Thyroid gland (tissue), 4 donors: ENCODE measurements at regions not wholly inside any gene's neighbourhood (a gene's known extent, or its start where the extent isn't known, plus 50 kb on each side); places are given as distances from the start of the nearest gene placed in this dataset.
A peak's percentile ranks its signal among the peaks of the same experiment; 100 is the strongest.

Experiments used
- DNase-seq, 2 donors: peaks; one replicate each; pipeline ENCODE4 v3.0.0-alpha.2; 2019
- H3K27ac ChIP-seq, 3 donors: fragments of 200-600 bp; sonication (generic); 1 replicate in 2 of 3; 2 replicates in 1 of 3; pipeline ENCODE4 v1.5.1; 2016 to 2019; ENCODE audit warnings: mild to moderate bottlenecking in 1 of 3, moderate library complexity in 1 of 3
- H3K27me3 ChIP-seq: fragments of 200-600 bp; sonication (generic); one replicate; pipeline ENCODE4 v1.5.1; 2019
- H3K36me3 ChIP-seq, 2 donors: fragments of 200-600 bp; sonication (generic); one replicate each; pipeline ENCODE4 v1.5.1; 2016 to 2019
- H3K4me1 ChIP-seq, 2 donors: fragments of 200-600 bp; sonication (generic); one replicate each; pipeline ENCODE4 v1.5.1; 2017 to 2019
- H3K4me3 ChIP-seq, 3 donors: fragments of 200-600 bp; sonication (generic); replicated peaks in 1 of 3; 1 replicate in 2 of 3; 2 replicates in 1 of 3; pipeline ENCODE4 v1.5.1; 2016; ENCODE audit warnings: mild to moderate bottlenecking in 1 of 3
- H3K9me3 ChIP-seq: fragments of 200-600 bp; sonication (generic); one replicate; pipeline ENCODE4 v1.5.1; 2017
- CTCF ChIP-seq, 6 experiments: fragments of 200-600 bp in 3 of 6; fragments of 450-650 bp in 3 of 6; sonication (generic) in 3 of 6; IDR thresholded peaks; one replicate each; pipeline ENCODE4 v1.5.1; 2016 to 2019; ENCODE audit warnings: antibody characterized with exemption in 6 of 6, mild to moderate bottlenecking in 2 of 6, inconsistent platforms in 1 of 6, moderate library complexity in 1 of 6
- POLR2A ChIP-seq, 2 donors: fragments of 450-650 bp; IDR thresholded peaks; one replicate each; pipeline ENCODE4 v1.6.1; 2017; ENCODE audit warnings: antibody characterized with exemption in 2 of 2, mild to moderate bottlenecking in 2 of 2, moderate library complexity in 1 of 2
- WGBS, 2 donors: methylation state at CpG; one replicate each; pipeline ENCODE4 v1.1.5; 2017; 5-methylcytosine and 5-hydroxymethylcytosine counted together
- intact Hi-C: fragments of 100-400 bp; cut with DNase I; formaldehyde crosslinking; loops from one replicate; pipeline ENCODE4 v1.15.1; 2023

- no peak for TF ChIP-seq CTCF (IDR thresholded peaks at IDR 0.05)
- no peak for TF ChIP-seq POLR2A (IDR thresholded peaks at IDR 0.05)
- Histone ChIP-seq H3K4me3 (no peak overlapping the region), H3K36me3 (no peaks in the 10 kb centered on the region), H3K9me3 (no peaks in the 10 kb centered on the region), H3K27me3 (no peaks in the 10 kb centered on the region), H3K4me1 (no peaks in the 10 kb centered on the region), H3K27ac (no peak overlapping the region)
- intact Hi-C loops: no loop called here
- 97% methylated on average over 3 of the region's 3 CpGs for WGBS, 2 donors
- no peak for DNase-seq
Observed at GRCh38 chr6:12578751-12579150, 137.8 kb upstream of the PHACTR1 start.

GRCh38 chr6:12580290-12580689 is 136.3 kb upstream of the PHACTR1 start:
- no peaks in the 10 kb centered on the region for H3K36me3 ChIP-seq
- no peak for DNase-seq

GRCh38 chr6:12582421-12583110 is 134.0 kb upstream of the PHACTR1 start:
- no peak for DNase-seq
- H3K4me3 ChIP-seq: no peak overlapping the region
- no peaks in the 10 kb centered on the region for H3K36me3 ChIP-seq
- TF ChIP-seq CTCF (IDR thresholded peaks at IDR 0.05): no peak
- no peak for TF ChIP-seq POLR2A (IDR thresholded peaks at IDR 0.05)
- H3K9me3 ChIP-seq: no peaks in the 10 kb centered on the region
- WGBS, 2 donors: 76 to 77% methylated on average over 4 of the region's 4 CpGs
- intact Hi-C loops: no loop called here
- H3K27ac ChIP-seq: no peak overlapping the region
- H3K4me1 ChIP-seq: no peaks in the 10 kb centered on the region
- no peaks in the 10 kb centered on the region for H3K27me3 ChIP-seq

More at GRCh38 chr6:12580290-12580689, 136.3 kb upstream of the PHACTR1 start:
- Histone ChIP-seq H3K4me1 (no peaks in the 10 kb centered on the region), H3K27me3 (no peaks in the 10 kb centered on the region), H3K9me3 (no peaks in the 10 kb centered on the region), H3K27ac (no peak overlapping the region), H3K4me3 (no peak overlapping the region)
- no peak for TF ChIP-seq CTCF (IDR thresholded peaks at IDR 0.05)
- intact Hi-C loops: no loop called here
- whole genome bisulfite sequencing, 2 donors: 83 to 84% methylated on average over 3 of the region's 3 CpGs

GRCh38 chr6:12584631-12585405 is 131.7 kb upstream of the PHACTR1 start:
- DNase-seq: no peak
- Histone ChIP-seq H3K4me3 (no peak overlapping the region), H3K9me3 (no peaks in the 10 kb centered on the region), H3K27ac (peak overlapping the region in 1 of 3 donors; percentile 10), H3K36me3 (no peaks in the 10 kb centered on the region), H3K27me3 (no peaks in the 10 kb centered on the region), H3K4me1 (no peaks in the 10 kb centered on the region)
- WGBS, 2 donors: 75 to 79% methylated on average over 14 of the region's 14 CpGs
- TF ChIP-seq CTCF (IDR thresholded peaks at IDR 0.05) (no peak), POLR2A (IDR thresholded peaks at IDR 0.05) (no peak)
- intact Hi-C loops: no loop called here

- intact Hi-C loops: no loop called here
- H3K27me3 ChIP-seq: no peaks in the 10 kb centered on the region
- DNase-seq: peak in 1 of 2 donors; percentile 39
- no peak overlapping the region for H3K4me3 ChIP-seq
- H3K36me3 ChIP-seq: no peaks in the 10 kb centered on the region
- H3K4me1 ChIP-seq: no peaks in the 10 kb centered on the region
- 48 to 53% methylated on average over 12 of the region's 12 CpGs for WGBS, 2 donors
- H3K9me3 ChIP-seq: no peaks in the 10 kb centered on the region
- H3K27ac ChIP-seq: peak overlapping the region in 1 of 3 donors; percentile 10
- TF ChIP-seq POLR2A (IDR thresholded peaks at IDR 0.05) (no peak), CTCF (IDR thresholded peaks at IDR 0.05) (no peak)
Observed at GRCh38 chr6:12585497-12585958, 131.0 kb upstream of the PHACTR1 start.
